ENCODE measurements at regions not wholly inside any gene's neighbourhood (a gene's known extent, or its start where the extent isn't known, plus 50 kb on each side); places are given as distances from the start of the nearest gene placed in this dataset.

DNA sequence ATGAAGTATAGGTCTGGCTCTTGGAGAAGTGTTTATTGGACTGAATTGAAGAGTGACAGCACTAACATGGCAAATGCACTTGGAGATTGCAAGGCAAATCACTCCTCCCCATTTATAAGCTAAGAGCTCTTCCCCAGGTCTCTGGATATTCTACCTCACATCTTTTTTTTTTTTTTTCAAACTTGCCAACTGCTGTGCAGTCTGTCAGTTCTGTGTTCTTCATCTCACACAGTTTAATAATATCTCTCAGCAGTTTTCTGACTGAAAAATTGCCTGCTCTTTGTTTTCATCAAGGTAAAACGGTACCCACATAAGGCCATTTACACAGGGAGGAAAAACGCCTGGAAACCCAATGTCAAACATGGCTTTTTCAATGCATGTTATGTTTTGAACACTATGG lies 186.1 kb upstream of the B3GALT2 start:
- ATAC-seq = no peak
- no peak for TF ChIP-seq GLIS3 (CRISPR knock-in tag; IDR thresholded peaks at IDR 0.05)
- TF ChIP-seq ZNF8 (CRISPR knock-in tag; IDR thresholded peaks at IDR 0.05) = no peak
- TF ChIP-seq, protein P1, sequence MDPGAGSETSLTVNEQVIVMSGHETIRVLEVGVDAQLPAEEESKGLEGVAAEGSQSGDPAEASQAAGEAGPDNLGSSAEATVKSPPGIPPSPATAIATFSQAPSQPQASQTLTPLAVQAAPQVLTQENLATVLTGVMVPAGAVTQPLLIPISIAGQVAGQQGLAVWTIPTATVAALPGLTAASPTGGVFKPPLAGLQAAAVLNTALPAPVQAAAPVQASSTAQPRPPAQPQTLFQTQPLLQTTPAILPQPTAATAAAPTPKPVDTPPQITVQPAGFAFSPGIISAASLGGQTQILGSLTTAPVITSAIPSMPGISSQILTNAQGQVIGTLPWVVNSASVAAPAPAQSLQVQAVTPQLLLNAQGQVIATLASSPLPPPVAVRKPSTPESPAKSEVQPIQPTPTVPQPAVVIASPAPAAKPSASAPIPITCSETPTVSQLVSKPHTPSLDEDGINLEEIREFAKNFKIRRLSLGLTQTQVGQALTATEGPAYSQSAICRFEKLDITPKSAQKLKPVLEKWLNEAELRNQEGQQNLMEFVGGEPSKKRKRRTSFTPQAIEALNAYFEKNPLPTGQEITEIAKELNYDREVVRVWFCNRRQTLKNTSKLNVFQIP (CRISPR knock-in tag; IDR thresholded peaks at IDR 0.05; ENCODE audit: borderline replicate concordance, low read depth) = no peak
- no peak for TF ChIP-seq SNAI2 (CRISPR knock-in tag; IDR thresholded peaks at IDR 0.05)
- TF ChIP-seq ZNF70 (CRISPR knock-in tag; IDR thresholded peaks at IDR 0.05) = no peak
- TF ChIP-seq, protein P2, sequence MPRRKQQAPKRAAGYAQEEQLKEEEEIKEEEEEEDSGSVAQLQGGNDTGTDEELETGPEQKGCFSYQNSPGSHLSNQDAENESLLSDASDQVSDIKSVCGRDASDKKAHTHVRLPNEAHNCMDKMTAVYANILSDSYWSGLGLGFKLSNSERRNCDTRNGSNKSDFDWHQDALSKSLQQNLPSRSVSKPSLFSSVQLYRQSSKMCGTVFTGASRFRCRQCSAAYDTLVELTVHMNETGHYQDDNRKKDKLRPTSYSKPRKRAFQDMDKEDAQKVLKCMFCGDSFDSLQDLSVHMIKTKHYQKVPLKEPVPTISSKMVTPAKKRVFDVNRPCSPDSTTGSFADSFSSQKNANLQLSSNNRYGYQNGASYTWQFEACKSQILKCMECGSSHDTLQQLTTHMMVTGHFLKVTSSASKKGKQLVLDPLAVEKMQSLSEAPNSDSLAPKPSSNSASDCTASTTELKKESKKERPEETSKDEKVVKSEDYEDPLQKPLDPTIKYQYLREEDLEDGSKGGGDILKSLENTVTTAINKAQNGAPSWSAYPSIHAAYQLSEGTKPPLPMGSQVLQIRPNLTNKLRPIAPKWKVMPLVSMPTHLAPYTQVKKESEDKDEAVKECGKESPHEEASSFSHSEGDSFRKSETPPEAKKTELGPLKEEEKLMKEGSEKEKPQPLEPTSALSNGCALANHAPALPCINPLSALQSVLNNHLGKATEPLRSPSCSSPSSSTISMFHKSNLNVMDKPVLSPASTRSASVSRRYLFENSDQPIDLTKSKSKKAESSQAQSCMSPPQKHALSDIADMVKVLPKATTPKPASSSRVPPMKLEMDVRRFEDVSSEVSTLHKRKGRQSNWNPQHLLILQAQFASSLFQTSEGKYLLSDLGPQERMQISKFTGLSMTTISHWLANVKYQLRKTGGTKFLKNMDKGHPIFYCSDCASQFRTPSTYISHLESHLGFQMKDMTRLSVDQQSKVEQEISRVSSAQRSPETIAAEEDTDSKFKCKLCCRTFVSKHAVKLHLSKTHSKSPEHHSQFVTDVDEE (CRISPR knock-in tag; IDR thresholded peaks at IDR 0.05) = no peak
- TF ChIP-seq, protein P3, sequence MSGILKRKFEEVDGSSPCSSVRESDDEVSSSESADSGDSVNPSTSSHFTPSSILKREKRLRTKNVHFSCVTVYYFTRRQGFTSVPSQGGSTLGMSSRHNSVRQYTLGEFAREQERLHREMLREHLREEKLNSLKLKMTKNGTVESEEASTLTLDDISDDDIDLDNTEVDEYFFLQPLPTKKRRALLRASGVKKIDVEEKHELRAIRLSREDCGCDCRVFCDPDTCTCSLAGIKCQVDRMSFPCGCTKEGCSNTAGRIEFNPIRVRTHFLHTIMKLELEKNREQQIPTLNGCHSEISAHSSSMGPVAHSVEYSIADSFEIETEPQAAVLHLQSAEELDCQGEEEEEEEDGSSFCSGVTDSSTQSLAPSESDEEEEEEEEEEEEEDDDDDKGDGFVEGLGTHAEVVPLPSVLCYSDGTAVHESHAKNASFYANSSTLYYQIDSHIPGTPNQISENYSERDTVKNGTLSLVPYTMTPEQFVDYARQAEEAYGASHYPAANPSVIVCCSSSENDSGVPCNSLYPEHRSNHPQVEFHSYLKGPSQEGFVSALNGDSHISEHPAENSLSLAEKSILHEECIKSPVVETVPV (CRISPR knock-in tag; IDR thresholded peaks at IDR 0.05) = no peak
- no peak for TF ChIP-seq PPARA (CRISPR knock-in tag; IDR thresholded peaks at IDR 0.05; ENCODE audit: borderline replicate concordance)
- TF ChIP-seq ZNF565 (CRISPR knock-in tag; conservative IDR thresholded peaks at IDR 0.05; ENCODE audit: low read depth) = no peak
- TF ChIP-seq RARB (CRISPR knock-in tag; IDR thresholded peaks at IDR 0.05) = no peak
- TF ChIP-seq ZC3H10 (CRISPR knock-in tag; IDR thresholded peaks at IDR 0.05) = no peak
- TF ChIP-seq ZFP3 (CRISPR knock-in tag; IDR thresholded peaks at IDR 0.05) = no peak

DNA sequence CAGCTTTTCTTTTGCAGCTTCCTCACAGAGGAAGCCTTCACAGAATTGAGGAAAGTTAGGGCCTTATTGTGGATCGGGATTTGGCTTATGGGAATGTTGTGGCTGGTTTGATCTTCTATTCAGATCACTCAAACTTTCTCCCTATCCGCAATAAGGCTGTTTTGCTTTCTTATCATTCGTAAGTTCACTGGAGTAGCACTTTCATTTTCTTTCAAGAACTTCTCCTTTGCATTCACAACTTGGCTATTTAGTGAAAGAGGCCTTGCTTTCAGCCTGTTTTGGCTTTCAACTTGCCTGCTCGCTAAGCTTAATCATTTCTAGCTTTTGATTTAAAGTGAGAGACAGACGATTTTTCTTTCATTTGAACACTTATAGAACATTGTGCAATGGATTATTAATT lies 181.9 kb upstream of the B3GALT2 start:
- no peak; the same call in 2 of the 3 replicates for ATAC-seq
- TF ChIP-seq SNAI2 (CRISPR knock-in tag; IDR thresholded peaks at IDR 0.05) (no peak), RARB (CRISPR knock-in tag; IDR thresholded peaks at IDR 0.05) (no peak), PPARA (CRISPR knock-in tag; IDR thresholded peaks at IDR 0.05; ENCODE audit: borderline replicate concordance) (no peak), ZNF565 (CRISPR knock-in tag; conservative IDR thresholded peaks at IDR 0.05; ENCODE audit: low read depth) (no peak), GLIS3 (CRISPR knock-in tag; IDR thresholded peaks at IDR 0.05) (no peak), ZFP3 (CRISPR knock-in tag; IDR thresholded peaks at IDR 0.05) (no peak), ZC3H10 (CRISPR knock-in tag; IDR thresholded peaks at IDR 0.05) (no peak), ARNTL (CRISPR knock-in tag; IDR thresholded peaks at IDR 0.05; ENCODE audit: borderline replicate concordance, low read depth) (no peak), CSDC2 (CRISPR knock-in tag; IDR thresholded peaks at IDR 0.05) (no peak), ISL1 (CRISPR knock-in tag; IDR thresholded peaks at IDR 0.05) (no peak), TOX (CRISPR knock-in tag; IDR thresholded peaks at IDR 0.05; ENCODE audit: borderline replicate concordance) (no peak), TCF4 (CRISPR knock-in tag; IDR thresholded peaks at IDR 0.05; ENCODE audit: borderline replicate concordance) (no peak)
- TF ChIP-seq, protein P3 (CRISPR knock-in tag; IDR thresholded peaks at IDR 0.05) = no peak
- TF ChIP-seq, protein P1 (CRISPR knock-in tag; IDR thresholded peaks at IDR 0.05; ENCODE audit: borderline replicate concordance, low read depth) = no peak
- TF ChIP-seq, protein P4, sequence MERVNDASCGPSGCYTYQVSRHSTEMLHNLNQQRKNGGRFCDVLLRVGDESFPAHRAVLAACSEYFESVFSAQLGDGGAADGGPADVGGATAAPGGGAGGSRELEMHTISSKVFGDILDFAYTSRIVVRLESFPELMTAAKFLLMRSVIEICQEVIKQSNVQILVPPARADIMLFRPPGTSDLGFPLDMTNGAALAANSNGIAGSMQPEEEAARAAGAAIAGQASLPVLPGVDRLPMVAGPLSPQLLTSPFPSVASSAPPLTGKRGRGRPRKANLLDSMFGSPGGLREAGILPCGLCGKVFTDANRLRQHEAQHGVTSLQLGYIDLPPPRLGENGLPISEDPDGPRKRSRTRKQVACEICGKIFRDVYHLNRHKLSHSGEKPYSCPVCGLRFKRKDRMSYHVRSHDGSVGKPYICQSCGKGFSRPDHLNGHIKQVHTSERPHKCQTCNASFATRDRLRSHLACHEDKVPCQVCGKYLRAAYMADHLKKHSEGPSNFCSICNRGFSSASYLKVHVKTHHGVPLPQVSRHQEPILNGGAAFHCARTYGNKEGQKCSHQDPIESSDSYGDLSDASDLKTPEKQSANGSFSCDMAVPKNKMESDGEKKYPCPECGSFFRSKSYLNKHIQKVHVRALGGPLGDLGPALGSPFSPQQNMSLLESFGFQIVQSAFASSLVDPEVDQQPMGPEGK (CRISPR knock-in tag; IDR thresholded peaks at IDR 0.05; ENCODE audit: borderline replicate concordance) = no peak
- TF ChIP-seq, protein P2 (CRISPR knock-in tag; IDR thresholded peaks at IDR 0.05) = no peak
- TF ChIP-seq, protein P5, sequence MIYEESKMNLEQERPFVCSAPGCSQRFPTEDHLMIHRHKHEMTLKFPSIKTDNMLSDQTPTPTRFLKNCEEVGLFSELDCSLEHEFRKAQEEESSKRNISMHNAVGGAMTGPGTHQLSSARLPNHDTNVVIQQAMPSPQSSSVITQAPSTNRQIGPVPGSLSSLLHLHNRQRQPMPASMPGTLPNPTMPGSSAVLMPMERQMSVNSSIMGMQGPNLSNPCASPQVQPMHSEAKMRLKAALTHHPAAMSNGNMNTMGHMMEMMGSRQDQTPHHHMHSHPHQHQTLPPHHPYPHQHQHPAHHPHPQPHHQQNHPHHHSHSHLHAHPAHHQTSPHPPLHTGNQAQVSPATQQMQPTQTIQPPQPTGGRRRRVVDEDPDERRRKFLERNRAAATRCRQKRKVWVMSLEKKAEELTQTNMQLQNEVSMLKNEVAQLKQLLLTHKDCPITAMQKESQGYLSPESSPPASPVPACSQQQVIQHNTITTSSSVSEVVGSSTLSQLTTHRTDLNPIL (CRISPR knock-in tag; IDR thresholded peaks at IDR 0.05; ENCODE audit: low read depth) = no peak
